Ishikawa (cell line): ENCODE measurements at regions not wholly inside any gene's neighbourhood (a gene's known extent, or its start where the extent isn't known, plus 50 kb on each side); places are given as distances from the start of the nearest gene placed in this dataset.

Experiments
- CEBPB ChIP-seq: IDR thresholded peaks from 2 replicates; pipeline ENCODE4 v1.6.1; 2012
- CREB1 ChIP-seq: IDR thresholded peaks from 2 replicates; pipeline ENCODE4 v1.6.1; 2012; ENCODE audit warnings: low read depth
- EGR1 ChIP-seq: IDR thresholded peaks from 2 replicates; pipeline ENCODE4 v1.6.1; 2012
- EP300 ChIP-seq: IDR thresholded peaks from 2 replicates; pipeline ENCODE4 v1.6.1; 2012; ENCODE audit warnings: borderline replicate concordance
- FOXM1 ChIP-seq: IDR thresholded peaks from 2 replicates; pipeline ENCODE4 v1.6.1; 2012; ENCODE audit warnings: low read depth, borderline replicate concordance
- MAX ChIP-seq: IDR thresholded peaks from 2 replicates; pipeline ENCODE4 v1.6.1; 2012
- NFIC ChIP-seq: IDR thresholded peaks from 2 replicates; pipeline ENCODE4 v1.6.1; 2012
- RAD21 ChIP-seq: IDR thresholded peaks from 2 replicates; pipeline ENCODE4 v1.6.1; 2012; ENCODE audit warnings: low read depth
- REST ChIP-seq: IDR thresholded peaks from 2 replicates; pipeline ENCODE4 v1.6.1; 2012; ENCODE audit warnings: low read depth, mild to moderate bottlenecking
- TAF1 ChIP-seq: IDR thresholded peaks from 2 replicates; pipeline ENCODE4 v1.6.1; 2012; ENCODE audit warnings: low read depth, mild to moderate bottlenecking
- TCF12 ChIP-seq: IDR thresholded peaks from 2 replicates; pipeline ENCODE4 v1.6.1; 2012; ENCODE audit warnings: low read depth
- USF1 ChIP-seq: IDR thresholded peaks from 2 replicates; pipeline ENCODE4 v1.6.1; 2012
- YY1 ChIP-seq: IDR thresholded peaks from 2 replicates; pipeline ENCODE4 v1.6.1; 2012; ENCODE audit warnings: low read depth
- ZBTB7A ChIP-seq: IDR thresholded peaks from 2 replicates; pipeline ENCODE4 v1.6.1; 2012; ENCODE audit warnings: low read depth

- TF ChIP-seq FOXM1 (no peak), TCF12 (no peak), RAD21 (no peak), EGR1 (no peak), YY1 (no peak), CEBPB (no peak), MAX (no peak), REST (no peak), TAF1 (no peak), ZBTB7A (no peak), EP300 (no peak), USF1 (no peak), NFIC (no peak), CREB1 (no peak)
Observed at GRCh38 chrX:124493984-124494383, 147.6 kb downstream of the SH2D1A start.
